Fibroblast of lung (primary cell): ENCODE measurements at regions not wholly inside any gene's neighbourhood (a gene's known extent, or its start where the extent isn't known, plus 50 kb on each side); places are given as distances from the start of the nearest gene placed in this dataset.

ENCODE experiments used
- DNase-seq, 2 donors: peaks; one replicate each; pipeline versions ENCODE4 v3.0.0 to v3.0.0-alpha.2; 2010; ENCODE audit warnings: low read depth in 2 of 2
- H2AFZ ChIP-seq: 2 replicates; pipeline ENCODE4 v1.5.1; 2012; ENCODE audit warnings: low read length, control low read depth, inconsistent platforms
- H3K27ac ChIP-seq: 2 replicates; pipeline ENCODE4 v1.5.1; 2011; ENCODE audit warnings: low read length, control low read depth; ENCODE audit not compliant: insufficient read depth
- H3K27me3 ChIP-seq: 2 replicates; pipeline ENCODE4 v1.5.1; 2011; ENCODE audit warnings: mild to moderate bottlenecking, low read length; ENCODE audit not compliant: control insufficient read depth, insufficient read depth
- H3K36me3 ChIP-seq: 2 replicates; pipeline ENCODE4 v1.5.1; 2011; ENCODE audit warnings: low read length; ENCODE audit not compliant: control insufficient read depth, insufficient read depth
- H3K4me1 ChIP-seq: 2 replicates; pipeline ENCODE4 v1.5.1; 2011; ENCODE audit warnings: low read length; ENCODE audit not compliant: control insufficient read depth, insufficient read depth; ENCODE audit errors: extremely low read depth
- H3K4me2 ChIP-seq: 2 replicates; pipeline ENCODE4 v1.5.1; 2011; ENCODE audit warnings: low read length, control low read depth; ENCODE audit not compliant: insufficient read depth; ENCODE audit errors: extremely low read depth
- H3K4me3 ChIP-seq, 4 experiments: fragments of 200-600 bp in 1 of 4; sonication (generic) in 1 of 4; replicated peaks in 1 of 4; 2 replicates each; pipeline ENCODE4 v1.5.1; 2011 to 2016; ENCODE audit warnings: low read length in 4 of 4, low read depth in 3 of 4, mild to moderate bottlenecking in 3 of 4, control low read depth in 2 of 4, inconsistent platforms in 1 of 4, mixed read lengths in 1 of 4; ENCODE audit not compliant: insufficient read depth in 1 of 4; ENCODE audit errors: control extremely low read depth in 1 of 4
- H3K79me2 ChIP-seq: 2 replicates; pipeline ENCODE4 v1.5.1; 2012; ENCODE audit warnings: mild to moderate bottlenecking, low read length, inconsistent platforms; ENCODE audit not compliant: control insufficient read depth, insufficient read depth
- H3K9ac ChIP-seq: 2 replicates; pipeline ENCODE4 v1.5.1; 2011; ENCODE audit warnings: mild to moderate bottlenecking, low read length, control low read depth; ENCODE audit not compliant: insufficient read depth
- H3K9me3 ChIP-seq: 2 replicates; pipeline ENCODE4 v1.5.1; 2012; ENCODE audit warnings: low read depth, low read length; ENCODE audit not compliant: control insufficient read depth, insufficient read depth
- H4K20me1 ChIP-seq: 2 replicates; pipeline ENCODE4 v1.5.1; 2011; ENCODE audit warnings: low read length; ENCODE audit not compliant: control insufficient read depth, insufficient read depth; ENCODE audit errors: extremely low read depth
- EZH2 ChIP-seq: IDR thresholded peaks from 2 replicates; pipeline ENCODE4 v1.5.1; 2012; ENCODE audit warnings: low read length, control low read depth, mild to moderate bottlenecking; ENCODE audit errors: missing control alignments
- TF ChIP-seq, protein P1 (sequence below), 2 donors: IDR thresholded peaks in 1 of 2; conservative IDR thresholded peaks in 1 of 2; 1 replicate in 1 of 2; 2 replicates in 1 of 2; pipeline ENCODE4 v1.5.1; 2011 to 2012; ENCODE audit warnings: low read length in 2 of 2, control low read depth in 1 of 2, inconsistent platforms in 1 of 2, low read depth in 1 of 2, mild to moderate bottlenecking in 1 of 2

DNA sequence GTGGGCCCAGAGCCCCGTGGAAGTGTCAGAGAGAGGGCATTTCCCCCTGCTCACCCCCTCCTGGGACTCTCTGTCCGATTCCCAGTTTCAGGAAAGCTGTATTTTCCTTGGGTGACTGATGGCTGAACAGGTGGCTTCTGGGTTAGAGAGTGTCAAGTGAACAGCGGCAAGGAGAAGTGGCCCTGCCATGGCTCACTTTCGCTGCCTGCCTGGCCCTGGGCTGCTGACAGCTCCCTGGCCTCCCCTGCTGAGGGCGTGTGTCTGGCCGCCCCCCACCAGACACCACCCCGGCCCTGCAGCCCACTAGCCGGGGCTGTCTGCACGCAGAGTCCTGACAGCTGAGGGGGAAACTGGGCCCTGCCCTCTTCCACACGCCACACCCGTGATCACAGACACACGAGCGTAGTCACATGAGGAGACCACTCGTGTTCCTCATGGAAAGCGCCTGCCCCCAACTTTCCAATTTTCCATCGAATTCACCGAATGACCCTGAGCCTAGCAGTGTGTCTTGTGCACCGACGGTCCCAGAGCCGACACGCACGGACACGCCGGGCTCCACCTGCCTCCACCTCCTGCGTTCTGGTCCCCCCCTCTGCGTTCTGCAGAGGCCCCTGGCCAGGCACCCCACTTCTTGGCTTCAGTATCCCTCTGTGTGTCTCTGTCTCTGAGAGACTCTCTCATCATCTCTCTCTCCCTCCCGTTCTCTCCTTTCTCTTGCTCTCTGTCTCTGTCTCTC is 60.6 kb upstream of the CASZ1 start:
- Histone ChIP-seq H2AFZ (no peak overlapping the region), H3K27ac (no peak overlapping the region), H3K4me2 (no peak overlapping the region), H3K9me3 (no peaks in the 10 kb centered on the region), H4K20me1 (no peaks in the 10 kb centered on the region), H3K79me2 (no peaks in the 10 kb centered on the region), H3K4me1 (no peaks in the 10 kb centered on the region), H3K4me3 (no peak overlapping the region), H3K27me3 (peaks cover 7% of the 10 kb centered on the region), H3K36me3 (no peaks in the 10 kb centered on the region), H3K9ac (no peak overlapping the region)
- no peak for DNase-seq
- TF ChIP-seq EZH2, result no peak
- TF ChIP-seq, protein P1, sequence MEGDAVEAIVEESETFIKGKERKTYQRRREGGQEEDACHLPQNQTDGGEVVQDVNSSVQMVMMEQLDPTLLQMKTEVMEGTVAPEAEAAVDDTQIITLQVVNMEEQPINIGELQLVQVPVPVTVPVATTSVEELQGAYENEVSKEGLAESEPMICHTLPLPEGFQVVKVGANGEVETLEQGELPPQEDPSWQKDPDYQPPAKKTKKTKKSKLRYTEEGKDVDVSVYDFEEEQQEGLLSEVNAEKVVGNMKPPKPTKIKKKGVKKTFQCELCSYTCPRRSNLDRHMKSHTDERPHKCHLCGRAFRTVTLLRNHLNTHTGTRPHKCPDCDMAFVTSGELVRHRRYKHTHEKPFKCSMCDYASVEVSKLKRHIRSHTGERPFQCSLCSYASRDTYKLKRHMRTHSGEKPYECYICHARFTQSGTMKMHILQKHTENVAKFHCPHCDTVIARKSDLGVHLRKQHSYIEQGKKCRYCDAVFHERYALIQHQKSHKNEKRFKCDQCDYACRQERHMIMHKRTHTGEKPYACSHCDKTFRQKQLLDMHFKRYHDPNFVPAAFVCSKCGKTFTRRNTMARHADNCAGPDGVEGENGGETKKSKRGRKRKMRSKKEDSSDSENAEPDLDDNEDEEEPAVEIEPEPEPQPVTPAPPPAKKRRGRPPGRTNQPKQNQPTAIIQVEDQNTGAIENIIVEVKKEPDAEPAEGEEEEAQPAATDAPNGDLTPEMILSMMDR (conservative IDR thresholded peaks at IDR 0.05 in 1 of 2, IDR thresholded peaks at IDR 0.05 in 1 of 2; ENCODE audit: low read depth in 1 of 2, low read length in 2 of 2), result no peak

DNA sequence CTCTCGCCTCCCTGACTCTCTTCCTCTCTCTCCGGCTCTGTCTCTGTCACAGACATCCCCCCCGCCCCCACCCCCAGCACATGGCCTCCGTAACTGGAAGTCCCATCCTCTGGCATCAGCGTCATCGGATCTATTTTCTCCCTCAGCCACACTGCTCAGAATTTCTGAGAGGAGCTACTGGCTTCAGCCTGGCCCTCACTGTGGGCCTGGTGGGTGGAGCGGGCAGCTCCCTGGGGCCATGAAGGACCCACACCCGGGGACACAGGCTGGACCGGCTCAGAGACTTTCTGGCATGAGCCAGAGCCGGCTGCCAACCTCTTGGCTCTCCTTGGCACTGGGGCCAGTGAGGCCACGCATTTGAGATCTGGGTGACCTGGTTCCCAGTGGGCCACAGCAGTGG is 61.2 kb upstream of the CASZ1 start:
- H3K4me3 ChIP-seq, result no peak overlapping the region
- H3K27ac ChIP-seq, result no peak overlapping the region
- no peaks in the 10 kb centered on the region for H3K79me2 ChIP-seq
- H3K27me3 ChIP-seq, result peaks cover 7% of the 10 kb centered on the region
- TF ChIP-seq EZH2, result no peak
- TF ChIP-seq, protein P1 (conservative IDR thresholded peaks at IDR 0.05 in 1 of 2, IDR thresholded peaks at IDR 0.05 in 1 of 2; ENCODE audit: low read depth in 1 of 2, low read length in 2 of 2), result no peak
- no peak overlapping the region for H3K9ac ChIP-seq
- H3K9me3 ChIP-seq, result no peaks in the 10 kb centered on the region
- H3K36me3 ChIP-seq, result no peaks in the 10 kb centered on the region
- DNase-seq, result no peak
- H4K20me1 ChIP-seq, result no peaks in the 10 kb centered on the region
- H3K4me1 ChIP-seq, result no peaks in the 10 kb centered on the region
- no peak overlapping the region for H2AFZ ChIP-seq
- no peak overlapping the region for H3K4me2 ChIP-seq

DNA sequence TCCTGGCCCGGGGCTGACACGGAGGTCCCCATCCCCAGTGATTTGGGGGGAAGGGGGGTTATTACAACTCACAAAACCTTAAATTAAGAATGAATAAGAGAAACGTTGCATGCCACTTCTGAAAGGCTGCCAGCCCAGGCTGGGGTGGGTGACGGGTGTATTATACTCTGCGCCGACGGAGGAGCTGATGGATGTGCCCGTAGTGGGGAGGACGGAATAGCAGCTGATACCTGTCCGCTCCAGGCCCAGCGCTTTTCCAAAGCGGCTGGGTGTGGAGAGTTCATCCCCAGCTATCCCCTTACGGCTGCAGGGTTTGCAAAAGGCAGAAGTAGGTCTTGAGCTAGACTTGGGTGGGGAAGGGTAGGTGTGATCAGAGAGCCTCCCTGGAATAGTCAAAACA is 63.8 kb upstream of the CASZ1 start:
- Histone ChIP-seq H2AFZ (no peak overlapping the region), H4K20me1 (no peaks in the 10 kb centered on the region), H3K79me2 (no peaks in the 10 kb centered on the region), H3K4me3 (no peak overlapping the region), H3K36me3 (no peaks in the 10 kb centered on the region), H3K27me3 (peaks cover 10% of the 10 kb centered on the region), H3K27ac (no peak overlapping the region), H3K4me1 (no peaks in the 10 kb centered on the region), H3K9me3 (no peaks in the 10 kb centered on the region), H3K4me2 (no peak overlapping the region), H3K9ac (no peak overlapping the region)
- no peak for TF ChIP-seq EZH2
- TF ChIP-seq, protein P1 (conservative IDR thresholded peaks at IDR 0.05 in 1 of 2, IDR thresholded peaks at IDR 0.05 in 1 of 2; ENCODE audit: low read depth in 1 of 2, low read length in 2 of 2), result no peak
- DNase-seq, result no peak
